Heart left ventricle (tissue), 16 donors: ENCODE measurements at regions not wholly inside any gene's neighbourhood (a gene's known extent, or its start where the extent isn't known, plus 50 kb on each side); places are given as distances from the start of the nearest gene placed in this dataset.

Experiments used
- ATAC-seq, 4 donors: fragments of 200-7000 bp; cut with Tn5 transposase; one replicate each; pipeline ENCODE4 v1.9.1; 2020 to 2022; ENCODE audit warnings: moderate library complexity in 4 of 4, mild to moderate bottlenecking in 3 of 4, moderate number of reproducible peaks in 1 of 4
- DNase-seq, 5 donors: peaks; one replicate each; pipeline ENCODE4 v3.0.0-alpha.2; 2020
- H3K27ac ChIP-seq, 12 donors: fragments of 200-600 bp; sonication (generic) in 4 of 12; one replicate each; pipeline versions ENCODE4 v1.5.0 to v1.8.0; 2016 to 2022; ENCODE audit warnings: mild to moderate bottlenecking in 2 of 12
- H3K27me3 ChIP-seq, 9 donors: fragments of 200-600 bp; sonication (generic) in 2 of 9; one replicate each; pipeline versions ENCODE4 v1.5.1 to v1.8.0; 2016 to 2022; ENCODE audit warnings: mild to moderate bottlenecking in 3 of 9
- H3K36me3 ChIP-seq, 9 donors: fragments of 200-600 bp; sonication (generic) in 2 of 9; one replicate each; pipeline versions ENCODE4 v1.5.0 to v1.8.0; 2018 to 2022; ENCODE audit warnings: mild to moderate bottlenecking in 2 of 9
- H3K4me1 ChIP-seq, 12 donors: fragments of 200-600 bp; sonication (generic) in 4 of 12; one replicate each; pipeline versions ENCODE4 v1.5.0 to v1.8.0; 2016 to 2022; ENCODE audit warnings: mild to moderate bottlenecking in 3 of 12
- H3K4me3 ChIP-seq, 12 donors: fragments of 200-600 bp; sonication (generic) in 4 of 12; one replicate each; pipeline versions ENCODE4 v1.5.0 to v1.8.0; 2017 to 2022; ENCODE audit warnings: mild to moderate bottlenecking in 9 of 12, moderate library complexity in 4 of 12
- H3K9me3 ChIP-seq, 12 donors: fragments of 200-600 bp; sonication (generic) in 4 of 12; one replicate each; pipeline versions ENCODE4 v1.5.0 to v1.8.0; 2016 to 2022; ENCODE audit warnings: mild to moderate bottlenecking in 1 of 12
- POLR2A ChIP-seq, 2 donors: fragments of 450-650 bp; IDR thresholded peaks; one replicate each; pipeline ENCODE4 v1.6.1; 2017; ENCODE audit warnings: antibody characterized with exemption in 2 of 2, mild to moderate bottlenecking in 2 of 2, moderate library complexity in 2 of 2
- WGBS, 4 donors: extraction: QIAGEN DNeasy Blood & Tissue Kit in 2 of 4; methylation state at CpG; one replicate each; pipeline versions ENCODE4 v1.1.5 to v1.1.7; 2013 to 2018; 5-methylcytosine and 5-hydroxymethylcytosine counted together
- intact Hi-C, 10 donors: fragments of 100-400 bp; cut with DNase I; formaldehyde crosslinking; loops; one replicate each; pipeline versions ENCODE4 v1.11.1 to v1.14.2; 2022
- TF ChIP-seq, protein P1 (sequence below), 12 donors: fragments of 200-600 bp; sonication (generic) in 4 of 12; IDR thresholded peaks; one replicate each; pipeline versions ENCODE4 v1.5.0 to v1.8.0; 2018 to 2022; ENCODE audit warnings: antibody characterized with exemption in 12 of 12, mild to moderate bottlenecking in 5 of 12
- donor health status: ischemic (EF 13 %, LVEDD 7.1; RV severe dilation, severe dysfunction).
- donor health status: healthy with polysubstance abuse.
- donor health status: DM: no; HTN: yes; CAD: no.
- donor health status: DM: no; HTN: no; CAD: no.
- donor health status: ischemic (EF 25% LVEDD 6.9; RV normal size, moderate dysfunction).
- donor health status: ischemic (EF 25% LVEDD 5.7; RV mildly dilated, moderate dysfunction).
- donor health status: healthy.
- donor health status: DM: yes; HTN: yes; CAD: no.
- donor health status: ischemic (EF 35%, LVEDD 5.7; RV mildly dilated, moderate dysfunction).
- donor health status: nonischemic (EF 11% LVEDD 7.7; RV severe dilation, severe dysfunction).
- donor health status: DM: yes; HTN: yes; CAD: no.
- donor health status: PGD.
- donor health status: ischemic (EF 29% LVEDD 5.4; RV normal size, mild dysfunction).
- donor health status: nonischemic (EF 23%, LVEDD 6.1; RV moderate dilation, normal function).

GRCh38 chr1:188355847-188356246 is 1527.1 kb downstream of the PLA2G4A start:
- H3K4me1 ChIP-seq, result no peaks in the 10 kb centered on the region
- H3K27me3 ChIP-seq, result no peaks in the 10 kb centered on the region
- H3K27ac ChIP-seq, result no peak overlapping the region
- no peak for ATAC-seq
- H3K4me3 ChIP-seq, result no peak overlapping the region
- no peaks in the 10 kb centered on the region for H3K36me3 ChIP-seq
- 67 to 83% (median 79%) methylated on average over 3 to 5 of the region's 5 CpGs for WGBS, 4 donors
- intact Hi-C loops, result no loop called here
- H3K9me3 ChIP-seq, result peaks cover 0 to 12% (median 0%) of the 10 kb centered on the region in 12 donors
- no peak for TF ChIP-seq POLR2A (IDR thresholded peaks at IDR 0.05)
- TF ChIP-seq, protein P1, sequence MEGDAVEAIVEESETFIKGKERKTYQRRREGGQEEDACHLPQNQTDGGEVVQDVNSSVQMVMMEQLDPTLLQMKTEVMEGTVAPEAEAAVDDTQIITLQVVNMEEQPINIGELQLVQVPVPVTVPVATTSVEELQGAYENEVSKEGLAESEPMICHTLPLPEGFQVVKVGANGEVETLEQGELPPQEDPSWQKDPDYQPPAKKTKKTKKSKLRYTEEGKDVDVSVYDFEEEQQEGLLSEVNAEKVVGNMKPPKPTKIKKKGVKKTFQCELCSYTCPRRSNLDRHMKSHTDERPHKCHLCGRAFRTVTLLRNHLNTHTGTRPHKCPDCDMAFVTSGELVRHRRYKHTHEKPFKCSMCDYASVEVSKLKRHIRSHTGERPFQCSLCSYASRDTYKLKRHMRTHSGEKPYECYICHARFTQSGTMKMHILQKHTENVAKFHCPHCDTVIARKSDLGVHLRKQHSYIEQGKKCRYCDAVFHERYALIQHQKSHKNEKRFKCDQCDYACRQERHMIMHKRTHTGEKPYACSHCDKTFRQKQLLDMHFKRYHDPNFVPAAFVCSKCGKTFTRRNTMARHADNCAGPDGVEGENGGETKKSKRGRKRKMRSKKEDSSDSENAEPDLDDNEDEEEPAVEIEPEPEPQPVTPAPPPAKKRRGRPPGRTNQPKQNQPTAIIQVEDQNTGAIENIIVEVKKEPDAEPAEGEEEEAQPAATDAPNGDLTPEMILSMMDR (IDR thresholded peaks at IDR 0.05), result no peak
- no peak for DNase-seq

DNA sequence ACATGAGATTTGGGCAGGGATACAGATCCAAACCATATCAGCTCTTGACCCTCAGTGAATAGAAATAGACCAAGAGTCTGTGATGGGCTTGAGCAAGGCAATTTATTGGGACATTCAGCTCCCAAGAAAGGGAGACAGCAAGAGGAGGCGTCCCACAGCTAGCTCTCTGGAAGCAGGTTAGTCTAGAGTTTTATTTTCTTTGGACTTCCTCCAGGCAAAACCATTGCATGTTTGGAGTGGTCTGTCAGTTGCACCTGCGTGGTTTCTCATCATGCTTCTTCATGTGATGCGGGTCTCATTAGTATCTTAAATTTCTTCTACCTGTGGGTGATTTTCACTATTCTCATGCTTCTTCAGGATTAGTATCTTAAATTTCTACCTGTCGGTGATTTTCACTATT is 1530.6 kb downstream of the PLA2G4A start:
- Histone ChIP-seq H3K4me1 (no peaks in the 10 kb centered on the region), H3K36me3 (no peaks in the 10 kb centered on the region), H3K27me3 (no peaks in the 10 kb centered on the region), H3K27ac (no peak overlapping the region), H3K4me3 (no peak overlapping the region), H3K9me3 (peaks cover 0 to 12% (median 0%) of the 10 kb centered on the region in 12 donors)
- TF ChIP-seq POLR2A (IDR thresholded peaks at IDR 0.05), result no peak
- TF ChIP-seq, protein P1 (IDR thresholded peaks at IDR 0.05), result no peak
- no peak for ATAC-seq
- no peak for DNase-seq
- 88 to 94% (median 89%) methylated on average over 4 of the region's 4 CpGs for WGBS, 4 donors
- intact Hi-C loops, result no loop called here

GRCh38 chr1:188363943-188364342 is 1535.2 kb downstream of the PLA2G4A start:
- no peak for TF ChIP-seq POLR2A (IDR thresholded peaks at IDR 0.05)
- TF ChIP-seq, protein P1 (IDR thresholded peaks at IDR 0.05), result no peak
- Histone ChIP-seq H3K4me3 (no peak overlapping the region), H3K36me3 (no peaks in the 10 kb centered on the region), H3K27ac (no peak overlapping the region), H3K9me3 (peaks cover 0 to 5% (median 0%) of the 10 kb centered on the region in 12 donors), H3K4me1 (no peaks in the 10 kb centered on the region), H3K27me3 (no peaks in the 10 kb centered on the region)
- intact Hi-C loops, result no loop called here
- DNase-seq (no peak), ATAC-seq (no peak)
- 88 to 95% (median 92%) methylated on average over 4 of the region's 4 CpGs for WGBS, 4 donors

GRCh38 chr1:188364927-188365449 is 1536.2 kb downstream of the PLA2G4A start:
- Histone ChIP-seq H3K9me3 (no peaks in the 10 kb centered on the region), H3K4me3 (no peak overlapping the region), H3K36me3 (no peaks in the 10 kb centered on the region), H3K4me1 (no peaks in the 10 kb centered on the region), H3K27ac (no peak overlapping the region), H3K27me3 (no peaks in the 10 kb centered on the region)
- ATAC-seq (no peak), DNase-seq (no peak)
- 79 to 83% (median 82%) methylated on average over 3 of the region's 3 CpGs for WGBS, 4 donors
- intact Hi-C loops, result no loop called here
- no peak for TF ChIP-seq POLR2A (IDR thresholded peaks at IDR 0.05)
- TF ChIP-seq, protein P1 (IDR thresholded peaks at IDR 0.05), result no peak
